Omental fat pad (tissue), 3 donors: ENCODE measurements at regions not wholly inside any gene's neighbourhood (a gene's known extent, or its start where the extent isn't known, plus 50 kb on each side); places are given as distances from the start of the nearest gene placed in this dataset.

Source experiments
- ATAC-seq: fragments of 150-250 bp; one replicate; pipeline ENCODE4 v1.9.1; 2016; ENCODE audit warnings: mild to moderate bottlenecking, moderate library complexity; ENCODE audit not compliant: low FRiP score
- DNase-seq: peaks from one replicate; pipeline ENCODE4 v3.0.0-alpha.2; 2019; ENCODE audit warnings: low spot score
- TF ChIP-seq, protein P1 (sequence below), 3 donors: fragments of 450-650 bp; IDR thresholded peaks; one replicate each; pipeline ENCODE4 v1.5.1; 2016 to 2017; ENCODE audit warnings: antibody characterized with exemption in 3 of 3, mild to moderate bottlenecking in 3 of 3, moderate library complexity in 2 of 3

DNA sequence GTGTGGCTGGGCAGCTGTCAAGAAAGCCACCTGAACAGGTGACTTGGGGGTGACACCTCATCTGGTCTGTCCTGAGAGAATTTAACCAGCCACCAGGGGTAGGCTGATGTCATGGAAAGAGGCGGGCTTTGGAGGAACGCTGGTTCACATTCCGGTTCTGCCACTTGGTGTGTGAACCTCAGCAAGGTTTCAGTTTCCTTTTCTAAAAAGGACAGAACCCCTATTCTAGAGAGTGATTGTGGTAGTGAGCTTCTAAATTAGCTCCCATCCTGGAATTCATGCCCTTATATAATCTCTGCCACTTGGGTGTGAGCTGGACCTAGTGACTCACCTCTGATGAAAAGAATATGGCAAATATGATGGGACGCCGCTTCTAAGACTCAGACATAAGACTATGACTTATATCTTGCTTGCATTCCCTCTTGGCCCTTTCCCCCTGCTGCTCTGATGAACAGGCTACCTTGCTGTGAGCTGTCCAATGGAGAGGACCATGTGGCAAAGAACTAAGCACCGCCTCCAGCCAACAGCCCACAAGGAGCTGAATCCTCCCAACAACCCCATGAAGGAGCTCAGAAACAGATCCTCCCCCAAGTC, 332.1 kb downstream of the RRAGC start:
- TF ChIP-seq, protein P1, sequence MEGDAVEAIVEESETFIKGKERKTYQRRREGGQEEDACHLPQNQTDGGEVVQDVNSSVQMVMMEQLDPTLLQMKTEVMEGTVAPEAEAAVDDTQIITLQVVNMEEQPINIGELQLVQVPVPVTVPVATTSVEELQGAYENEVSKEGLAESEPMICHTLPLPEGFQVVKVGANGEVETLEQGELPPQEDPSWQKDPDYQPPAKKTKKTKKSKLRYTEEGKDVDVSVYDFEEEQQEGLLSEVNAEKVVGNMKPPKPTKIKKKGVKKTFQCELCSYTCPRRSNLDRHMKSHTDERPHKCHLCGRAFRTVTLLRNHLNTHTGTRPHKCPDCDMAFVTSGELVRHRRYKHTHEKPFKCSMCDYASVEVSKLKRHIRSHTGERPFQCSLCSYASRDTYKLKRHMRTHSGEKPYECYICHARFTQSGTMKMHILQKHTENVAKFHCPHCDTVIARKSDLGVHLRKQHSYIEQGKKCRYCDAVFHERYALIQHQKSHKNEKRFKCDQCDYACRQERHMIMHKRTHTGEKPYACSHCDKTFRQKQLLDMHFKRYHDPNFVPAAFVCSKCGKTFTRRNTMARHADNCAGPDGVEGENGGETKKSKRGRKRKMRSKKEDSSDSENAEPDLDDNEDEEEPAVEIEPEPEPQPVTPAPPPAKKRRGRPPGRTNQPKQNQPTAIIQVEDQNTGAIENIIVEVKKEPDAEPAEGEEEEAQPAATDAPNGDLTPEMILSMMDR (IDR thresholded peaks at IDR 0.05) = no peak
- no peak for DNase-seq
- ATAC-seq = no peak

DNA sequence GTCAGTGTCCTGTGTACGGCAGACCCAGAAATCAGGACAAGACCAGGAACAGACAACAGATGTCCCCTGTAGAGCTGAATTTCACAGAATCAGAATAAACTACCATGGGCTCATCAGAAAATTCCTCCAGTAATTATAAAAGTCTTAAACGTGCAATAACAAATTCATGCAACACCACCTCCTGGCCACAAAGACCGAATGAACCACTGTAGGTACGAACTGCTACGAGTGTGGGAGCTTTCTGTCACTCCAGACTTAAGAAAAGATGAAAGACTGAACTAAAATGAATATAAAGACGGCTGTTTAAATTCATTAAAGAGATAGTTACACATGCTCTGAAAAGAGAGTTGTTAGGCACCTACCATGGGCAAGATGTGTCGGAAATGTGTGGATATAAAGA, 333.5 kb downstream of the RRAGC start:
- no peak for ATAC-seq
- TF ChIP-seq, protein P1 (IDR thresholded peaks at IDR 0.05) = no peak
- DNase-seq = no peak

DNA sequence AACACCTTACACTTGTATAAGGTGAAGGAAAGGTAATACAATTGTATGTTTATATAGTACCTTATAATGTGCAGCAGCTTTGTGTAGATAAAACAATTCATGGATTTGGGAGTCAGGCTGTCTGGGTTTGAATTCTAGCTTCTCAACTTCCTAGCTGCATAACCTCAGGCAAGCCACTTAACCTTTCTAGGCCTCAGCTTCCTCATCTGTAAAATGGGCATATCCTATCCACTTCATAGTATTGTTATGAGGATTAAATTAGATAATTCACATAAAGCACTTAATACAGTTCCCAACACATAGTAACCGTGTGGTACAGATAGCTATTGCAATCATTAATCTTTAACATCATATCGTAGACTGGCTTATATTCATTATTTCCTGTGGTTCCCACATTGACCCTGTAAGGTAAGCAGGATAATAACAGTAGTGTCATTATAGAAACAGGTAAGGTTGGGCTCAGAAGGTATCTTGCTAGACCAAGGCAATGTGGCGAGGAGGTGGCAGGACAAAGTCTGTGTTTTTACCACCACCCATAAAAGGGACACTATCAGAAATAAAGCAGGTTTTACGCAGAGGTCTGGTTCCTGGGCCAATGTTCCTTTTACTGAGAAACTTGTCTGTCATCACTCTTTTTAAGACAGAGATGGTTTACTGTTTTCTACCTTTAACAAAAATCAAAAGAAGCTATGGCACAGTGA, 334.1 kb downstream of the RRAGC start:
- TF ChIP-seq, protein P1 (IDR thresholded peaks at IDR 0.05) = no peak
- ATAC-seq (no peak), DNase-seq (no peak)

DNA sequence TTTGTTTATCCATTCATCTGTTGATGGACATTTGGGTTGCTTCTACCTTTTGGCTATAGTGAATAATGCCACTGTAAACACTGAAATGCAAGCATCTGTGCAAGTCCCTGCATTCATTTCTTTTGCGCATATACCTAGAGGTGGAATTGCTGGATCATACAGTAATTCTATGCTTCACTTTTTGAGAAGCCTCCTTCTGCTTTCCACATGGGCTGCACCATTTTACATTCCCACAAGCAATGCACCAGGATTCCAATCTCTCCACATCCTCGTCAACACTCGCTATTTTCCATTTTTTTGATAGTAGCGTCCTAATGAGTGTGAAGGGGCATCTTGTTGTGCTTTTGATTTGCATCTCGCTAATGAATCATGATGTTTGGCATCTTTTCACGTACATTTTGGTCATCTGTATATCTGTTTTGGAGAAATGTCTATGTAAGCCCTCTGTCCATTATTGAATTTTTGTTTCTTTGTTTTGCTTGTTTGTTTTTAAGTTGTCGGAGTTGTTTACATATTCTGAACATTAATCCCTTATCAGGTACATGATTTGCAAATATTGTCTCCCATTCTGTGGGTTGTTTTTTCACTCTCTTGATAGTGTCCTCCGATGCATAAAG, 335.4 kb downstream of the RRAGC start:
- DNase-seq (no peak), ATAC-seq (no peak)
- TF ChIP-seq, protein P1 (IDR thresholded peaks at IDR 0.05) = no peak

DNA sequence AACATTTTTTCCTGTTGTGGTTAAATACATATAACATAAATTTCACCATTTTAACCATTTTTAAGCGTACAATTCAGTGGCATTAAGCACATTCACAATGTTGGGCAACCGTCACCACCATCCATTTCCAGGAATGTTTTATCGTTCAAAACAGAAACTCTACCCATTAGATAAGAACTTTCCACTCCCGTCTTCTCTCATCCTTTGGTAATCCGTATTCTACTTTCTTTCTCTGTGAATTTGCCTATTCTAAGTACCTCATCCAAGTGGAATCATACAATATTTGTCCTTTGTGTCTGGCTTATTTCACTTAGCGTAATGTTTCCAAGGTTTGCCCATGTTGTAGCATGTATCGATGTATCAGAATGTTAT, 336.0 kb downstream of the RRAGC start:
- TF ChIP-seq, protein P1 (IDR thresholded peaks at IDR 0.05) = no peak
- ATAC-seq = no peak
- no peak for DNase-seq

DNA sequence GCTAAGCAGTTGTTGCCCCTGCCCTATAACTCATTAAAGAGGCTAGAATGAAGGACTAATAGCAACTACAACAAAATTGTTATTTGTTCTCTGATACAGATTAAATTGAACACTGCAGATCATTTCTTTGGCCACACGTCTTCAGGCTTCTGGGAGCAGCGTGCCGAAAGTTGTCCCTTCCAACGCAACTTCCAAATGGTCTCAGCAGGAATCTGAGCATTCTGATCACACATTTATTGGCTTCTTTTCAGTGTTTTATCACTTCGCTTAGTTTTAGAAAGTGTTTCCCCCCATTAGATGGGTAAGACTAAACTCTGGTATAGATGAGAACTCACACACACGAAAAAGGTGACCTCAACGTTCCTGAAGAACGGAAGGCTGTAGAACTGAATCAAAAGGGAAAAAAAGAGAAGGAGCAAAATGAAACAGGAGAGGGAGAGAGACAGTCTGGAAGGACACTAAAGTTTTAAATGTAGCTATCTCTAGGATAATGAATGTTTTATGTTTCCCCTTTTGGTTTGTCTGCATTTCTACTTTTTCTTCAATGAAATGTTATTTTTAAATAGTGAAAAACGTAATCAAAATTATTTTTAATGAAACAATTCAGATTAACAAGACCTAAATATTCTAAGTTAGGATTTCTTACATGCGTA, 336.5 kb downstream of the RRAGC start:
- TF ChIP-seq, protein P1 (IDR thresholded peaks at IDR 0.05) = no peak
- ATAC-seq (no peak), DNase-seq (no peak)
